Upper lobe of right lung (tissue), 1 donor: ENCODE measurements at regions not wholly inside any gene's neighbourhood (a gene's known extent, or its start where the extent isn't known, plus 50 kb on each side); places are given as distances from the start of the nearest gene placed in this dataset.

Experiments used
- ATAC-seq: fragments of 200-7000 bp; cut with Tn5 transposase; one replicate; pipeline ENCODE4 v1.9.1; 2020; ENCODE audit warnings: mild to moderate bottlenecking, moderate library complexity
- DNase-seq: peaks from one replicate; pipeline ENCODE4 v3.0.0-alpha.2; 2020
- H3K27ac ChIP-seq: fragments of 200-600 bp; one replicate; pipeline ENCODE4 v1.8.0; 2022
- H3K27me3 ChIP-seq: fragments of 200-600 bp; one replicate; pipeline ENCODE4 v1.8.0; 2022; ENCODE audit warnings: mild to moderate bottlenecking
- H3K36me3 ChIP-seq: fragments of 200-600 bp; one replicate; pipeline ENCODE4 v1.8.0; 2022
- H3K4me1 ChIP-seq: fragments of 200-600 bp; one replicate; pipeline ENCODE4 v1.8.0; 2022
- H3K4me3 ChIP-seq: fragments of 200-600 bp; one replicate; pipeline ENCODE4 v1.8.0; 2022; ENCODE audit warnings: mild to moderate bottlenecking
- H3K9me3 ChIP-seq: fragments of 200-600 bp; one replicate; pipeline ENCODE4 v1.8.0; 2022
- CTCF ChIP-seq: fragments of 200-600 bp; IDR thresholded peaks from one replicate; pipeline ENCODE4 v1.8.0; 2022; ENCODE audit warnings: antibody characterized with exemption
- intact Hi-C: fragments of 100-400 bp; cut with DNase I; formaldehyde crosslinking; loops from one replicate; pipeline ENCODE4 v1.11.0; 2022
- donor health status: DM: no; HTN: yes; CAD: no; lungs with severe emphysema.

- no peak overlapping the region for H3K4me3 ChIP-seq
- intact Hi-C loops, result no loop called here
- H3K27me3 ChIP-seq, result no peaks in the 10 kb centered on the region
- H3K27ac ChIP-seq, result no peak overlapping the region
- ATAC-seq (no peak), DNase-seq (no peak)
- TF ChIP-seq CTCF, result no peak
- no peaks in the 10 kb centered on the region for H3K36me3 ChIP-seq
- no peaks in the 10 kb centered on the region for H3K9me3 ChIP-seq
- H3K4me1 ChIP-seq, result no peaks in the 10 kb centered on the region
Measured at GRCh38 chr1:95631695-95632094, 397.7 kb downstream of the RWDD3 start.

GRCh38 chr1:95635811-95636210, 401.8 kb downstream of the RWDD3 start:
- no peak for DNase-seq
- TF ChIP-seq CTCF, result no peak
- no peak for ATAC-seq
- H3K27me3 ChIP-seq, result no peaks in the 10 kb centered on the region
- H3K4me1 ChIP-seq, result no peaks in the 10 kb centered on the region
- intact Hi-C loops, result no loop called here
- H3K27ac ChIP-seq, result no peak overlapping the region
- H3K9me3 ChIP-seq, result no peaks in the 10 kb centered on the region
- no peak overlapping the region for H3K4me3 ChIP-seq
- no peaks in the 10 kb centered on the region for H3K36me3 ChIP-seq

- ATAC-seq (no peak), DNase-seq (no peak)
- H3K27ac ChIP-seq, result no peak overlapping the region
- no peaks in the 10 kb centered on the region for H3K4me1 ChIP-seq
- intact Hi-C loops, result no loop called here
- H3K4me3 ChIP-seq, result no peak overlapping the region
- H3K36me3 ChIP-seq, result no peaks in the 10 kb centered on the region
- no peak for TF ChIP-seq CTCF
- no peaks in the 10 kb centered on the region for H3K9me3 ChIP-seq
- H3K27me3 ChIP-seq, result no peaks in the 10 kb centered on the region
Measured at GRCh38 chr1:95636897-95637296, 402.9 kb downstream of the RWDD3 start.

- no peak for ATAC-seq
- intact Hi-C loops, result no loop called here
- no peak overlapping the region for H3K27ac ChIP-seq
Measured at GRCh38 chr1:95640746-95641145, 406.7 kb downstream of the RWDD3 start.

GRCh38 chr1:95641386-95641785, 407.4 kb downstream of the RWDD3 start:
- TF ChIP-seq CTCF, result no peak
- no peak overlapping the region for H3K27ac ChIP-seq
- no peak overlapping the region for H3K4me3 ChIP-seq
- no peak for DNase-seq
- H3K4me1 ChIP-seq, result no peaks in the 10 kb centered on the region
- no peaks in the 10 kb centered on the region for H3K36me3 ChIP-seq
- H3K9me3 ChIP-seq, result no peaks in the 10 kb centered on the region
- no peaks in the 10 kb centered on the region for H3K27me3 ChIP-seq
- no peak for ATAC-seq
- intact Hi-C loops, result no loop called here

More at GRCh38 chr1:95640746-95641145, 406.7 kb downstream of the RWDD3 start:
- no peaks in the 10 kb centered on the region for H3K27me3 ChIP-seq
- no peaks in the 10 kb centered on the region for H3K9me3 ChIP-seq
- no peak for TF ChIP-seq CTCF
- H3K36me3 ChIP-seq, result no peaks in the 10 kb centered on the region
- DNase-seq, result no peak
- no peak overlapping the region for H3K4me3 ChIP-seq
- H3K4me1 ChIP-seq, result no peaks in the 10 kb centered on the region

- DNase-seq (no peak), ATAC-seq (no peak)
- Histone ChIP-seq H3K9me3 (no peaks in the 10 kb centered on the region), H3K27ac (no peak overlapping the region), H3K4me3 (no peak overlapping the region), H3K36me3 (no peaks in the 10 kb centered on the region), H3K27me3 (no peaks in the 10 kb centered on the region), H3K4me1 (no peaks in the 10 kb centered on the region)
- TF ChIP-seq CTCF, result no peak
- intact Hi-C loops, result no loop called here
Measured at GRCh38 chr1:95642035-95642434, 408.0 kb downstream of the RWDD3 start.
